ENCODE measurements at regions not wholly inside any gene's neighbourhood (a gene's known extent, or its start where the extent isn't known, plus 50 kb on each side); places are given as distances from the start of the nearest gene placed in this dataset.

DNA sequence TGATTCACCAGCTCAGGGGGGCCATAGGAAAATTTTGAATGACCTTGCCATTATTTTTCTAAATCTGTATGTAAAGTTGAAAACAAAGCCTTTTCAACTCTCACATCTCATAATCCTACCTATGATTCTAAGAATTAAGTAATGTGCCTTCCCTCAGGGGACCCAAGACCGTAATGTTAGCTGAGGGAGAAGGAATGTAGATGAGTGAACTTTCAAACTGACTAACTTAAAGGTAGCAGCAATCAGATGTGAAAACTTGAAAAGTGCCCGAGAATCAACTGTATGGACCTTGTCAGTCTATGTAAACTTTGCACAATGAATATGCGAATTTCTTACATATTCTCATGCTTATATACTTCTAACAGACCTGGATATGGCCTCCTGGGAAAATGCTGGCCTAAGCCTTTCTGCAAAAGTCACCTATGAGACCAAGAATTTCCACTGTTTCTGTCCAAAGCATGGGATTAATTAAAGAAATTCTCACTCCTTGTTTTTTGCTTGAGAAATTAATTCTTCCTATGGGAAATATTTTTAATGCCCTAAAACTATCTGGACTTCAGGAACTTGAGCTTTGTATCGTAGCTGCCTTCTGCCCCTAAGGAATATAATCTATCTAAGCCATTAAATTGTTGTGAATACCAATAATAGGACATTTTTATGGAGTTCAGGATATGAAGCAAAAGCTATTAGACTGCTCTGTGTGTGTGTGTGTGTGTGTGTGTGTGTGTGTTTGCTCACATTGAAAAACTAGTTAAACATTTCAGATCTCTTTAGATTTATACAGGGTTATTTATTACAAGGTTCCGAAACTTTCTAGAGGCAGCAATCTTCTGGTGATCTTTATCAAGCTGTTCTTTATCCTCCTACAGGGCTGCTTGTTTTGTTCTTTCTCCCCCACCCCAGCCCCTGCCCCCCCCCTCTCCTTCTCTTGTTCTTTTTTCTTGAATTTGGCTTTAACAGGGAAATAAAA, 169.1 kb upstream of the CLINT1 start:
- TF ChIP-seq NRF1 (conservative IDR thresholded peaks at IDR 0.05; ENCODE audit: low read depth, low read length) (no peak), CTCF (IDR thresholded peaks at IDR 0.05 in 2 of 3, conservative IDR thresholded peaks at IDR 0.05 in 1 of 3; ENCODE audit: control insufficient read depth in 2 of 3, extremely low read depth in 1 of 3, insufficient read depth in 1 of 3, low read depth in 3 of 3, low read length in 3 of 3) (no peak), POLR2A (IDR thresholded peaks at IDR 0.05; ENCODE audit: low read depth, low read length) (no peak), ETV6 (conservative IDR thresholded peaks at IDR 0.05 in 1 of 2, IDR thresholded peaks at IDR 0.05 in 1 of 2; ENCODE audit: borderline replicate concordance in 1 of 2, low read depth in 1 of 2) (no peak), ATF2 (IDR thresholded peaks at IDR 0.05; ENCODE audit: low read length) (no peak), IRF4 (IDR thresholded peaks at IDR 0.05; ENCODE audit: low read depth, low read length) (no peak)
